Esophagus squamous epithelium (tissue), 5 donors: ENCODE measurements at regions not wholly inside any gene's neighbourhood (a gene's known extent, or its start where the extent isn't known, plus 50 kb on each side); places are given as distances from the start of the nearest gene placed in this dataset.
"Not testable (repeated sequence)": the region's sequence is repeated elsewhere in the genome, so short reads cannot be mapped to it uniquely, and the experiment has no call there.

ENCODE experiments used
- DNase-seq: peaks from one replicate; lab custom pipeline; 2025; lab: John Stamatoyannopoulos, UW
- H3K27ac ChIP-seq, 4 donors: fragments of 200-600 bp; sonication (generic); one replicate each; pipeline ENCODE4 v1.5.1; 2016 to 2019; ENCODE audit warnings: mild to moderate bottlenecking in 1 of 4
- H3K27me3 ChIP-seq, 4 donors: fragments of 200-600 bp; sonication (generic); 1 replicate in 3 of 4; 2 replicates in 1 of 4; pipeline versions ENCODE4 v1.5.1 to v1.6.0; 2017 to 2021; ENCODE audit warnings: antibody characterized with exemption in 1 of 4
- H3K36me3 ChIP-seq, 3 donors: fragments of 200-600 bp; sonication (generic); one replicate each; pipeline ENCODE4 v1.5.1; 2016 to 2019
- H3K4me1 ChIP-seq, 3 donors: fragments of 200-600 bp; sonication (generic); one replicate each; pipeline ENCODE4 v1.5.1; 2017 to 2019
- H3K4me3 ChIP-seq, 4 donors: fragments of 200-600 bp; sonication (generic); 1 replicate in 3 of 4; 2 replicates in 1 of 4; pipeline ENCODE4 v1.5.1; 2016 to 2019; ENCODE audit warnings: mild to moderate bottlenecking in 2 of 4, moderate library complexity in 1 of 4
- H3K9me3 ChIP-seq, 3 donors: fragments of 200-600 bp; sonication (generic); one replicate each; pipeline ENCODE4 v1.5.1; 2016 to 2019
- POLR2A ChIP-seq, 4 donors: fragments of 450-650 bp; IDR thresholded peaks; one replicate each; pipeline ENCODE4 v1.6.1; 2017; ENCODE audit warnings: antibody characterized with exemption in 4 of 4, mild to moderate bottlenecking in 4 of 4, moderate library complexity in 3 of 4
- WGBS, 2 donors: methylation state at CpG; one replicate each; pipeline ENCODE4 v1.1.5; 2018; 5-methylcytosine and 5-hydroxymethylcytosine counted together
- intact Hi-C: fragments of 100-400 bp; cut with DNase I; formaldehyde crosslinking; loops from one replicate; pipeline ENCODE4 v1.15.0; 2022
- TF ChIP-seq, protein P1 (sequence below), 6 experiments: fragments of 450-650 bp in 4 of 6; fragments of 200-600 bp in 2 of 6; sonication (generic) in 2 of 6; IDR thresholded peaks; one replicate each; pipeline ENCODE4 v1.5.1; 2016 to 2019; ENCODE audit warnings: antibody characterized with exemption in 6 of 6, mild to moderate bottlenecking in 4 of 6, moderate library complexity in 4 of 6
- donor health status: DM: yes; HTN: yes; CAD: no.

DNA sequence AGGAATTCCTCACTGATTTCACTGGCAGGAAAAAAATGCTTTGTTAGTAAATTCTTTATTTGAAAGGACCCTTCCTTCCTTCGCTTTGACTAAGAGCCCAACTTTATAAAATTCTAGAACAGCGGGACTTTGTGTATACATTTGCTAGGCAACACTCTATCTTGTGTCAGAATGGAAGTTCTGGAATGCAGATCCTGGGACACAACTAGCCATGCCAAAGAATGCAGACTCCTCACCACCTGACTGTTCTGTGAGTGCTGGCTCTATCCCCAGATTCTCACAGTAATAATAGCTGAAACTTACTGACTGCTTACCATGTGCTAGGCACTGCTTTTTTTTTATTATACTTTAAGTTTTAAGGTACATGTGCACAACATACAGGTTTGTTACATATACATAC is 73.3 kb upstream of the ZDHHC15 start:
- Histone ChIP-seq H3K4me1 (no peaks in the 10 kb centered on the region), H3K27ac (no peak overlapping the region), H3K9me3 (no peaks in the 10 kb centered on the region), H3K4me3 (no peak overlapping the region), H3K27me3 (no peaks in the 10 kb centered on the region), H3K36me3 (no peaks in the 10 kb centered on the region)
- TF ChIP-seq, protein P1, sequence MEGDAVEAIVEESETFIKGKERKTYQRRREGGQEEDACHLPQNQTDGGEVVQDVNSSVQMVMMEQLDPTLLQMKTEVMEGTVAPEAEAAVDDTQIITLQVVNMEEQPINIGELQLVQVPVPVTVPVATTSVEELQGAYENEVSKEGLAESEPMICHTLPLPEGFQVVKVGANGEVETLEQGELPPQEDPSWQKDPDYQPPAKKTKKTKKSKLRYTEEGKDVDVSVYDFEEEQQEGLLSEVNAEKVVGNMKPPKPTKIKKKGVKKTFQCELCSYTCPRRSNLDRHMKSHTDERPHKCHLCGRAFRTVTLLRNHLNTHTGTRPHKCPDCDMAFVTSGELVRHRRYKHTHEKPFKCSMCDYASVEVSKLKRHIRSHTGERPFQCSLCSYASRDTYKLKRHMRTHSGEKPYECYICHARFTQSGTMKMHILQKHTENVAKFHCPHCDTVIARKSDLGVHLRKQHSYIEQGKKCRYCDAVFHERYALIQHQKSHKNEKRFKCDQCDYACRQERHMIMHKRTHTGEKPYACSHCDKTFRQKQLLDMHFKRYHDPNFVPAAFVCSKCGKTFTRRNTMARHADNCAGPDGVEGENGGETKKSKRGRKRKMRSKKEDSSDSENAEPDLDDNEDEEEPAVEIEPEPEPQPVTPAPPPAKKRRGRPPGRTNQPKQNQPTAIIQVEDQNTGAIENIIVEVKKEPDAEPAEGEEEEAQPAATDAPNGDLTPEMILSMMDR (IDR thresholded peaks at IDR 0.05), result no peak
- TF ChIP-seq POLR2A (IDR thresholded peaks at IDR 0.05), result no peak
- DNase-seq, result no peak
- intact Hi-C loops, result no loop called here
- WGBS, 2 donors, result 56 to 58% methylated on average over 2 of the region's 2 CpGs

DNA sequence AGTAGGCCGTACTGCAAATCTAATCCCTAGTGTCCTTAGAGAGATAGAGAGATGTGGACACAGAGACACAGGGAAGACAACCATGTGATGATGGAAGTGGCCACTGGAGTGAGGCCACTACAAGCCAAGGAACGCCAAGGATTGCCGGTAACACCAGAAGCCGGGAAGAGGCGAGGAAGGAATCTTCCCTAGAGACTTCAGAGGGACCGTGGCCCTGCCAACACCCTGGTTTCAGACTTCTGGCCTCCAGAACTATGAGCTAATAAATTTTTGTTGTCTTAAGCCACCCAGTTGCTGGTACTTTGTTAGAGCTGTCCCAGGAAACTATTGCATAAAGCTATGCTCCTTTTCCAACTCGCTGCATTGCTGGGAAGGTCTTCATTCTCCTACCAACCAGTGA is 70.3 kb upstream of the ZDHHC15 start:
- H3K4me1 ChIP-seq, H3K27me3 ChIP-seq, H3K9me3 ChIP-seq, DNase-seq, intact Hi-C loops, H3K4me3 ChIP-seq, H3K36me3 ChIP-seq, H3K27ac ChIP-seq: not testable (repeated sequence)
- WGBS, 2 donors, result 73 to 88% methylated on average over 7 of the region's 7 CpGs

DNA sequence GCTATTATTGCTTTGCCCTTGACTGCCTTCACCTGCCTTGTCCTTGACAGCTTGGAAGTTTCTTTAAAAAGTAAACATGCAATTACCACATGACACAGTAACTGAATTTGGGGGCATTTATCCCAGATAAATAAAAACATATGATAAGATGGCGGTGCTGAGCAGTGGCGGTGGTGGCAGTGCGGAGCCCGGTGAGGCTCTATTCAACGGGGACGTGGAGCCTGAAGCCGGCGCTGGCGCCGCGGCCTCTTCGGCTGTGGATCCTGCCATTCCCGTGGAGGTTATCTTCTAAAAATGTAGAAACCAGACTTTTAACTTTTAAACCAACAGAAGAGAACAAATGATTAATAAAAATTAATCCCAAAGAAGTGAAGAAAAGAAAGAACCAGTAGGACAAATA is 59.7 kb upstream of the ZDHHC15 start:
- TF ChIP-seq, protein P1 (IDR thresholded peaks at IDR 0.05), result no peak
- TF ChIP-seq POLR2A (IDR thresholded peaks at IDR 0.05), result no peak
- intact Hi-C loops, result no loop called here
- no peaks in the 10 kb centered on the region for H3K36me3 ChIP-seq
- H3K9me3 ChIP-seq, result no peaks in the 10 kb centered on the region
- H3K4me1 ChIP-seq, result no peaks in the 10 kb centered on the region
- H3K27ac ChIP-seq, result no peak overlapping the region
- DNase-seq, result no peak
- H3K27me3 ChIP-seq, result no peaks in the 10 kb centered on the region
- no peak overlapping the region for H3K4me3 ChIP-seq
- WGBS, 2 donors, result 88 to 98% methylated on average over 10 to 13 of the region's 13 CpGs
